Panc1 (cell line): ENCODE measurements at regions not wholly inside any gene's neighbourhood (a gene's known extent, or its start where the extent isn't known, plus 50 kb on each side); places are given as distances from the start of the nearest gene placed in this dataset.

Experiments used
- ATAC-seq: fragments of 200-7000 bp; cut with Tn5 transposase; 2 replicates; pipeline ENCODE4 v1.9.1; 2020; ENCODE audit warnings: mild to moderate bottlenecking, moderate library complexity
- BruUV-seq: library from RNA; stranded (reverse); fragments of 400-500 nt; replicated peaks from 2 replicates; lab custom pipeline; 2021; lab: Mats Ljungman, UMichigan
- CTCF ChIA-PET: fragments of 300-600 bp; sonication (Branson Sonifier 250); formaldehyde crosslinking; loops from one replicate; lab custom pipeline; 2022; ENCODE audit warnings: antibody characterized with exemption; lab: Charles Lee
- POLR2A ChIA-PET: fragments of 300-600 bp; sonication (Branson Sonifier 250); formaldehyde crosslinking; loops from one replicate; lab custom pipeline; 2022; ENCODE audit warnings: antibody characterized with exemption; lab: Charles Lee
- DNase-seq: peaks from one replicate; pipeline ENCODE4 v3.0.0-alpha.2; 2010; ENCODE audit warnings: low read depth, low spot score
- H3K27ac ChIP-seq: 2 replicates; pipeline ENCODE4 v1.5.1; 2011; ENCODE audit warnings: mild to moderate bottlenecking, low read length, inconsistent platforms
- H3K27me3 ChIP-seq: fragments of 200-500 bp; sonication (Bioruptor generic); 2 replicates; pipeline ENCODE4 v1.6.0; 2014; ENCODE audit warnings: low read length, inconsistent platforms; ENCODE audit not compliant: control insufficient read depth, insufficient read depth
- H3K36me3 ChIP-seq: fragments of 200-500 bp; sonication (Bioruptor generic); 2 replicates; pipeline ENCODE4 v1.5.1; 2014; ENCODE audit warnings: inconsistent platforms, mild to moderate bottlenecking, low read length, moderate library complexity; ENCODE audit not compliant: control insufficient read depth, insufficient read depth
- H3K4me1 ChIP-seq: 2 replicates; pipeline ENCODE4 v1.5.1; 2011; ENCODE audit warnings: inconsistent platforms, mild to moderate bottlenecking, low read length, moderate library complexity; ENCODE audit not compliant: control insufficient read depth, insufficient read depth
- H3K4me3 ChIP-seq, 2 experiments: 2 replicates each; pipeline ENCODE4 v1.5.1; 2011 to 2012; ENCODE audit warnings: low read depth in 2 of 2, low read length in 2 of 2, mild to moderate bottlenecking in 2 of 2, inconsistent platforms in 1 of 2, moderate library complexity in 1 of 2
- H3K9me3 ChIP-seq: fragments of 200-500 bp; sonication (Bioruptor generic); 2 replicates; pipeline ENCODE4 v1.5.1; 2014; ENCODE audit warnings: low read depth, mild to moderate bottlenecking, inconsistent platforms, low read length, moderate library complexity; ENCODE audit not compliant: control insufficient read depth, insufficient read depth
- POLR2AphosphoS5 ChIP-seq: IDR thresholded peaks from 2 replicates; pipeline ENCODE4 v1.6.1; 2012; ENCODE audit warnings: mild to moderate bottlenecking, low read depth, low read length, moderate library complexity
- REST ChIP-seq, 2 experiments: IDR thresholded peaks; 2 replicates each; pipeline ENCODE4 v1.6.1; 2011 to 2012; ENCODE audit warnings: low read depth in 2 of 2, control low read depth in 1 of 2, low read length in 1 of 2, mild to moderate bottlenecking in 1 of 2, moderate library complexity in 1 of 2; ENCODE audit not compliant: insufficient read depth in 1 of 2
- SIN3A ChIP-seq: IDR thresholded peaks from 2 replicates; pipeline ENCODE4 v1.6.1; 2012; ENCODE audit warnings: low read depth, mild to moderate bottlenecking, low read length, moderate library complexity, borderline replicate concordance; ENCODE audit not compliant: insufficient read depth
- TCF7L2 ChIP-seq: IDR thresholded peaks from 2 replicates; pipeline ENCODE4 v1.6.1; 2011; ENCODE audit warnings: mild to moderate bottlenecking, low read depth, low read length, inconsistent platforms
- in situ Hi-C: cut with HindIII; loops from 2 replicates; pipeline ENCODE4 v1.10.0; 2016; ENCODE audit warnings: low sequenced_read_pairs, low pct_unique_long_range_greater_than_20kb
- intact Hi-C: fragments of 100-400 bp; cut with micrococcal nuclease; formaldehyde crosslinking; loops from one replicate; pipeline ENCODE4 v1.10.0; 2022; ENCODE audit not compliant: unreplicated experiment
- TF ChIP-seq, protein P1 (sequence below): fragments of 450-650 bp; IDR thresholded peaks from 2 replicates; pipeline ENCODE4 v1.5.1; 2017; ENCODE audit warnings: mild to moderate bottlenecking

GRCh38 chr20:58143531-58143930 is 84.9 kb downstream of the ANKRD60 start:
- TF ChIP-seq SIN3A, result no peak
- TF ChIP-seq POLR2AphosphoS5, result no peak
- TF ChIP-seq, protein P1, sequence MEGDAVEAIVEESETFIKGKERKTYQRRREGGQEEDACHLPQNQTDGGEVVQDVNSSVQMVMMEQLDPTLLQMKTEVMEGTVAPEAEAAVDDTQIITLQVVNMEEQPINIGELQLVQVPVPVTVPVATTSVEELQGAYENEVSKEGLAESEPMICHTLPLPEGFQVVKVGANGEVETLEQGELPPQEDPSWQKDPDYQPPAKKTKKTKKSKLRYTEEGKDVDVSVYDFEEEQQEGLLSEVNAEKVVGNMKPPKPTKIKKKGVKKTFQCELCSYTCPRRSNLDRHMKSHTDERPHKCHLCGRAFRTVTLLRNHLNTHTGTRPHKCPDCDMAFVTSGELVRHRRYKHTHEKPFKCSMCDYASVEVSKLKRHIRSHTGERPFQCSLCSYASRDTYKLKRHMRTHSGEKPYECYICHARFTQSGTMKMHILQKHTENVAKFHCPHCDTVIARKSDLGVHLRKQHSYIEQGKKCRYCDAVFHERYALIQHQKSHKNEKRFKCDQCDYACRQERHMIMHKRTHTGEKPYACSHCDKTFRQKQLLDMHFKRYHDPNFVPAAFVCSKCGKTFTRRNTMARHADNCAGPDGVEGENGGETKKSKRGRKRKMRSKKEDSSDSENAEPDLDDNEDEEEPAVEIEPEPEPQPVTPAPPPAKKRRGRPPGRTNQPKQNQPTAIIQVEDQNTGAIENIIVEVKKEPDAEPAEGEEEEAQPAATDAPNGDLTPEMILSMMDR, result no peak
- no peak for TF ChIP-seq REST (IDR thresholded peaks at IDR 0.05; ENCODE audit: insufficient read depth in 1 of 2, low read depth in 2 of 2, low read length in 1 of 2)
- no TSS peak for BruUV-seq
- no peaks in the 10 kb centered on the region for H3K36me3 ChIP-seq
- ATAC-seq (no peak), DNase-seq (no peak)
- POLR2A ChIA-PET, result interaction anchor here (0.6 kb wide), 1 partner anchor 537 kb away, joined by 4 read pairs; no protein-coding TSS in a partner anchor
- H3K9me3 ChIP-seq, result no peaks in the 10 kb centered on the region
- H3K27ac ChIP-seq, result no peak overlapping the region
- CTCF ChIA-PET, result no interaction called here
- intact Hi-C loops, result no loop called here
- no peak overlapping the region for H3K4me3 ChIP-seq
- in situ Hi-C loops, result no loop called here
- H3K27me3 ChIP-seq, result no peaks in the 10 kb centered on the region
- no peaks in the 10 kb centered on the region for H3K4me1 ChIP-seq

GRCh38 chr20:58142843-58143185 is 85.6 kb downstream of the ANKRD60 start:
- no peaks in the 10 kb centered on the region for H3K9me3 ChIP-seq
- POLR2A ChIA-PET, result no interaction called here
- no peak overlapping the region for H3K4me3 ChIP-seq
- DNase-seq (no peak), ATAC-seq (no peak)
- no peaks in the 10 kb centered on the region for H3K27me3 ChIP-seq
- in situ Hi-C loops (no loop called here), intact Hi-C loops (no loop called here)
- H3K27ac ChIP-seq, result no peak overlapping the region
- no TSS peak for BruUV-seq
- TF ChIP-seq REST (IDR thresholded peaks at IDR 0.05; ENCODE audit: insufficient read depth in 1 of 2, low read depth in 2 of 2, low read length in 1 of 2) (no peak), POLR2AphosphoS5 (no peak), SIN3A (no peak), TCF7L2 (no peak)
- TF ChIP-seq, protein P1, result no peak
- H3K4me1 ChIP-seq, result no peaks in the 10 kb centered on the region
- no peaks in the 10 kb centered on the region for H3K36me3 ChIP-seq
- CTCF ChIA-PET, result no interaction called here
